ENCODE measurements at regions not wholly inside any gene's neighbourhood (a gene's known extent, or its start where the extent isn't known, plus 50 kb on each side); places are given as distances from the start of the nearest gene placed in this dataset.

- TF ChIP-seq CTCF (IDR thresholded peaks at IDR 0.05 in 4 of 5, conservative IDR thresholded peaks at IDR 0.05 in 1 of 5) (no peak), POLR2A (IDR thresholded peaks at IDR 0.05) (no peak)
These were observed 193.6 kb downstream of the IRS2 start for GRCh38 chr13:109592770-109593169.

All from gastrocnemius medialis (tissue), 4 donors.